Mucosa of rectum (tissue), 2 donors: ENCODE measurements at regions not wholly inside any gene's neighbourhood (a gene's known extent, or its start where the extent isn't known, plus 50 kb on each side); places are given as distances from the start of the nearest gene placed in this dataset.

ENCODE experiments used
- H3K27ac ChIP-seq, 2 donors: one replicate each; pipeline ENCODE4 v1.7.0; 2013; ENCODE audit warnings: inconsistent platforms in 2 of 2, low read depth in 2 of 2, low read length in 2 of 2
- H3K27me3 ChIP-seq, 2 donors: one replicate each; pipeline ENCODE4 v1.7.0; 2013; ENCODE audit warnings: low read length in 2 of 2; ENCODE audit not compliant: control insufficient read depth in 2 of 2, insufficient read depth in 2 of 2
- H3K36me3 ChIP-seq, 2 donors: one replicate each; pipeline ENCODE4 v1.7.0; 2013; ENCODE audit warnings: low read length in 2 of 2; ENCODE audit not compliant: control insufficient read depth in 2 of 2, insufficient read depth in 2 of 2
- H3K4me1 ChIP-seq, 2 donors: one replicate each; pipeline ENCODE4 v1.7.0; 2013; ENCODE audit warnings: low read length in 2 of 2, mild to moderate bottlenecking in 1 of 2; ENCODE audit not compliant: control insufficient read depth in 2 of 2, insufficient read depth in 2 of 2
- H3K4me3 ChIP-seq, 2 donors: one replicate each; pipeline ENCODE4 v1.7.0; 2013; ENCODE audit warnings: low read length in 2 of 2
- H3K9ac ChIP-seq, 2 donors: one replicate each; pipeline ENCODE4 v1.7.0; 2013; ENCODE audit warnings: low read length in 2 of 2, low read depth in 1 of 2, mild to moderate bottlenecking in 1 of 2
- H3K9me3 ChIP-seq, 2 donors: one replicate each; pipeline ENCODE4 v1.7.0; 2013; ENCODE audit warnings: low read length in 2 of 2; ENCODE audit not compliant: control insufficient read depth in 2 of 2
- donor health status: healthy.
- donor health status: Normal muscosa, but diverticular disease.

GRCh38 chr16:64185954-64186353 lies 935.9 kb downstream of the CDH11 start:
- Histone ChIP-seq H3K27me3 (no peaks in the 10 kb centered on the region), H3K4me3 (no peak overlapping the region), H3K27ac (no peak overlapping the region), H3K9me3 (no peaks in the 10 kb centered on the region), H3K9ac (no peak overlapping the region), H3K4me1 (no peaks in the 10 kb centered on the region), H3K36me3 (no peaks in the 10 kb centered on the region)

GRCh38 chr16:64184156-64184555 lies 937.7 kb downstream of the CDH11 start:
- Histone ChIP-seq H3K27me3 (no peaks in the 10 kb centered on the region), H3K36me3 (no peaks in the 10 kb centered on the region), H3K9ac (no peak overlapping the region), H3K4me3 (no peak overlapping the region), H3K9me3 (no peaks in the 10 kb centered on the region), H3K4me1 (no peaks in the 10 kb centered on the region), H3K27ac (no peak overlapping the region)

- H3K27me3 ChIP-seq: no peaks in the 10 kb centered on the region
- no peaks in the 10 kb centered on the region for H3K36me3 ChIP-seq
- peaks cover 0 to 2% of the 10 kb centered on the region in 2 donors for H3K9me3 ChIP-seq
- H3K9ac ChIP-seq: no peak overlapping the region
- no peaks in the 10 kb centered on the region for H3K4me1 ChIP-seq
- no peak overlapping the region for H3K4me3 ChIP-seq
- H3K27ac ChIP-seq: no peak overlapping the region
These were observed 938.9 kb downstream of the CDH11 start for GRCh38 chr16:64182985-64183384.

- no peaks in the 10 kb centered on the region for H3K27me3 ChIP-seq
- peaks cover 0 to 2% of the 10 kb centered on the region in 2 donors for H3K9me3 ChIP-seq
- no peak overlapping the region for H3K27ac ChIP-seq
These were observed 940.5 kb downstream of the CDH11 start for GRCh38 chr16:64181271-64181925.

GRCh38 chr16:64180136-64180900 lies 941.5 kb downstream of the CDH11 start:
- no peaks in the 10 kb centered on the region for H3K27me3 ChIP-seq
- H3K4me1 ChIP-seq: no peaks in the 10 kb centered on the region
- peaks cover 0 to 2% of the 10 kb centered on the region in 2 donors for H3K9me3 ChIP-seq
- H3K36me3 ChIP-seq: no peaks in the 10 kb centered on the region
- no peak overlapping the region for H3K27ac ChIP-seq
- no peak overlapping the region for H3K9ac ChIP-seq
- no peak overlapping the region for H3K4me3 ChIP-seq

More at GRCh38 chr16:64181271-64181925, 940.5 kb downstream of the CDH11 start:
- Histone ChIP-seq H3K36me3 (no peaks in the 10 kb centered on the region), H3K4me3 (no peak overlapping the region), H3K4me1 (no peaks in the 10 kb centered on the region), H3K9ac (no peak overlapping the region)

GRCh38 chr16:64174327-64174726 lies 947.5 kb downstream of the CDH11 start:
- peaks cover 0 to 2% of the 10 kb centered on the region in 2 donors for H3K9me3 ChIP-seq
- H3K27ac ChIP-seq: no peak overlapping the region
- H3K9ac ChIP-seq: no peak overlapping the region
- no peaks in the 10 kb centered on the region for H3K4me1 ChIP-seq
- H3K27me3 ChIP-seq: no peaks in the 10 kb centered on the region
- H3K36me3 ChIP-seq: no peaks in the 10 kb centered on the region
- H3K4me3 ChIP-seq: no peak overlapping the region

GRCh38 chr16:64172652-64173051 lies 949.2 kb downstream of the CDH11 start:
- no peak overlapping the region for H3K4me3 ChIP-seq
- H3K27me3 ChIP-seq: no peaks in the 10 kb centered on the region
- no peak overlapping the region for H3K9ac ChIP-seq
- H3K9me3 ChIP-seq: no peaks in the 10 kb centered on the region
- no peak overlapping the region for H3K27ac ChIP-seq
- H3K4me1 ChIP-seq: no peaks in the 10 kb centered on the region
- no peaks in the 10 kb centered on the region for H3K36me3 ChIP-seq

- no peaks in the 10 kb centered on the region for H3K9me3 ChIP-seq
- H3K27me3 ChIP-seq: no peaks in the 10 kb centered on the region
- H3K9ac ChIP-seq: no peak overlapping the region
- no peaks in the 10 kb centered on the region for H3K36me3 ChIP-seq
- H3K4me1 ChIP-seq: no peaks in the 10 kb centered on the region
- no peak overlapping the region for H3K4me3 ChIP-seq
- no peak overlapping the region for H3K27ac ChIP-seq
These were observed 949.6 kb downstream of the CDH11 start for GRCh38 chr16:64172226-64172625.

- no peak overlapping the region for H3K9ac ChIP-seq
- H3K4me3 ChIP-seq: no peak overlapping the region
- no peaks in the 10 kb centered on the region for H3K27me3 ChIP-seq
- H3K27ac ChIP-seq: no peak overlapping the region
- H3K9me3 ChIP-seq: no peaks in the 10 kb centered on the region
- H3K4me1 ChIP-seq: no peaks in the 10 kb centered on the region
- no peaks in the 10 kb centered on the region for H3K36me3 ChIP-seq
These were observed 950.2 kb downstream of the CDH11 start for GRCh38 chr16:64171632-64172031.

- H3K4me3 ChIP-seq: no peak overlapping the region
- no peaks in the 10 kb centered on the region for H3K4me1 ChIP-seq
- no peaks in the 10 kb centered on the region for H3K36me3 ChIP-seq
- H3K9me3 ChIP-seq: no peaks in the 10 kb centered on the region
- H3K9ac ChIP-seq: no peak overlapping the region
- no peak overlapping the region for H3K27ac ChIP-seq
- no peaks in the 10 kb centered on the region for H3K27me3 ChIP-seq
These were observed 953.5 kb downstream of the CDH11 start for GRCh38 chr16:64168371-64168770.
